ENCODE measurements at regions not wholly inside any gene's neighbourhood (a gene's known extent, or its start where the extent isn't known, plus 50 kb on each side); places are given as distances from the start of the nearest gene placed in this dataset.
"Not testable (repeated sequence)": the region's sequence is repeated elsewhere in the genome, so short reads cannot be mapped to it uniquely, and the experiment has no call there.

GRCh38 chr4:128444544-128445302, 157.1 kb upstream of the PGRMC2 start:
- H3K27ac ChIP-seq (replicated peaks): no peak overlapping the region
- no peak for TF ChIP-seq CTCF (IDR thresholded peaks at IDR 0.05; ENCODE audit: insufficient read depth, low read length)
- TF ChIP-seq, protein P1, sequence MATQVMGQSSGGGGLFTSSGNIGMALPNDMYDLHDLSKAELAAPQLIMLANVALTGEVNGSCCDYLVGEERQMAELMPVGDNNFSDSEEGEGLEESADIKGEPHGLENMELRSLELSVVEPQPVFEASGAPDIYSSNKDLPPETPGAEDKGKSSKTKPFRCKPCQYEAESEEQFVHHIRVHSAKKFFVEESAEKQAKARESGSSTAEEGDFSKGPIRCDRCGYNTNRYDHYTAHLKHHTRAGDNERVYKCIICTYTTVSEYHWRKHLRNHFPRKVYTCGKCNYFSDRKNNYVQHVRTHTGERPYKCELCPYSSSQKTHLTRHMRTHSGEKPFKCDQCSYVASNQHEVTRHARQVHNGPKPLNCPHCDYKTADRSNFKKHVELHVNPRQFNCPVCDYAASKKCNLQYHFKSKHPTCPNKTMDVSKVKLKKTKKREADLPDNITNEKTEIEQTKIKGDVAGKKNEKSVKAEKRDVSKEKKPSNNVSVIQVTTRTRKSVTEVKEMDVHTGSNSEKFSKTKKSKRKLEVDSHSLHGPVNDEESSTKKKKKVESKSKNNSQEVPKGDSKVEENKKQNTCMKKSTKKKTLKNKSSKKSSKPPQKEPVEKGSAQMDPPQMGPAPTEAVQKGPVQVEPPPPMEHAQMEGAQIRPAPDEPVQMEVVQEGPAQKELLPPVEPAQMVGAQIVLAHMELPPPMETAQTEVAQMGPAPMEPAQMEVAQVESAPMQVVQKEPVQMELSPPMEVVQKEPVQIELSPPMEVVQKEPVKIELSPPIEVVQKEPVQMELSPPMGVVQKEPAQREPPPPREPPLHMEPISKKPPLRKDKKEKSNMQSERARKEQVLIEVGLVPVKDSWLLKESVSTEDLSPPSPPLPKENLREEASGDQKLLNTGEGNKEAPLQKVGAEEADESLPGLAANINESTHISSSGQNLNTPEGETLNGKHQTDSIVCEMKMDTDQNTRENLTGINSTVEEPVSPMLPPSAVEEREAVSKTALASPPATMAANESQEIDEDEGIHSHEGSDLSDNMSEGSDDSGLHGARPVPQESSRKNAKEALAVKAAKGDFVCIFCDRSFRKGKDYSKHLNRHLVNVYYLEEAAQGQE (IDR thresholded peaks at IDR 0.05; ENCODE audit: insufficient replicate concordance, low read depth): no peak
- no peak for TF ChIP-seq POLR2AphosphoS5 (IDR thresholded peaks at IDR 0.05; ENCODE audit: low read depth)
- no peak for TF ChIP-seq SPI1 (IDR thresholded peaks at IDR 0.05; ENCODE audit: borderline replicate concordance, low read depth)
- TF ChIP-seq GABPA (IDR thresholded peaks at IDR 0.05; ENCODE audit: low read depth): no peak
- DNase-seq (ENCODE audit: low read depth in 1 of 2, low spot score in 1 of 2): no peak
- H3K4me3 ChIP-seq (replicated peaks; ENCODE audit: insufficient read depth, low read length): no peak overlapping the region
- H3K27me3 ChIP-seq (ENCODE audit: insufficient read depth, poor library complexity, severe bottlenecking): no peaks in the 10 kb centered on the region

DNA sequence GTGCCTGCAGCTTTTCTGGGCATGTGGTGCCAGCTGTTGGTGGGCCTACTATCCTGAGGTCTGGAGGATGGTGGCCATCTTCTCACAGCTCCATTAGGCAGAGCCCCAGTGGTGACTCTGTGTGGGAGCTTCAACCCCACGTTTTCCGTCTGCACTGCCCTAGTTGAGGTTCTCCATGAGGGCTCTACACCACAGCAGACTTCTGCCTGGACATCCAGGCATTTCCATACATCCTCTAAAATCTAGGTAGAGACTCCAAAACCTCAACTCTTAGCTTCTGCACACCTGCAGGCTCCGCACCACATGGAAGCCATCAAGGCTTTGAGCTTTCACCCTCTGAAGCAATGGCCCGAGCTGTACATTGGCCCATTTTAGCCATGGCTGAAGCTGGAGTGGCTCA, 153.3 kb upstream of the PGRMC2 start:
- TF ChIP-seq SPI1 (IDR thresholded peaks at IDR 0.05; ENCODE audit: borderline replicate concordance, low read depth): no peak
- no peaks in the 10 kb centered on the region for H3K27me3 ChIP-seq (ENCODE audit: insufficient read depth, poor library complexity, severe bottlenecking)
- DNase-seq (ENCODE audit: low read depth in 1 of 2, low spot score in 1 of 2): no peak
- H3K4me3 ChIP-seq (replicated peaks; ENCODE audit: insufficient read depth, low read length): no peak overlapping the region
- H3K27ac ChIP-seq (replicated peaks): no peak overlapping the region

- not testable (repeated sequence) for H3K4me3 ChIP-seq (replicated peaks; ENCODE audit: insufficient read depth, low read length); DNase-seq (ENCODE audit: low read depth in 1 of 2, low spot score in 1 of 2); H3K27me3 ChIP-seq (ENCODE audit: insufficient read depth, poor library complexity, severe bottlenecking); H3K27ac ChIP-seq (replicated peaks)
Measured at GRCh38 chr4:128437023-128437422, 149.4 kb upstream of the PGRMC2 start.

DNA sequence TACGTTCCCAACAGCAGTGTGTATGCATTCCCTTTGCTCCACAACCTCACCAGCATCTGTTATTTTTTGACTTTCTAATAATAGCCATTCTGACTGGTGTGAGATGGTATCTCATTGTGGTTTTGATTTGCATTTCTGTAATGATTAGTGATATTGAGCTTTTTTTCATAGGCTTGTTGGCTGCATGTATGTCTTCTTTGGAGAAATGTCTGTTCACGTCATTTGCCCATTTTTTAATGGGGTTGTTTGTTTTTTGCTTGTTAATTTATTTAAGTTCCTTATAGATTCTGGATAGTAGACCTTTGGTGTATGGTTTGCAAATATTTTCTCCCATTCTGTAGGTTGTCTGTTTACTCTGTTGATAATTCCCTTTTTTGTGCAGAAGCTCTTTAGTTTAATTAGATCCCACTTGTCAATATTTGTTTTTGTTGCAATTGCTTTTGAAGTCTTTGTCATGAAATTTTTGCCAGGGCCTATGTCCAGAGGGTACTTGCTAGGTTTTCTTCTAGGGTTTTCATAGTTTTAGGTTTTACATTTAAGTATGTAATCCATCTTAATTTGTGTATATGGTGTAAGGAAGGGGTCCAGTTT, 141.5 kb upstream of the PGRMC2 start:
- H3K27me3 ChIP-seq (ENCODE audit: insufficient read depth, poor library complexity, severe bottlenecking); DNase-seq (ENCODE audit: low read depth in 1 of 2, low spot score in 1 of 2); H3K4me3 ChIP-seq (replicated peaks; ENCODE audit: insufficient read depth, low read length); H3K27ac ChIP-seq (replicated peaks): not testable (repeated sequence)

DNA sequence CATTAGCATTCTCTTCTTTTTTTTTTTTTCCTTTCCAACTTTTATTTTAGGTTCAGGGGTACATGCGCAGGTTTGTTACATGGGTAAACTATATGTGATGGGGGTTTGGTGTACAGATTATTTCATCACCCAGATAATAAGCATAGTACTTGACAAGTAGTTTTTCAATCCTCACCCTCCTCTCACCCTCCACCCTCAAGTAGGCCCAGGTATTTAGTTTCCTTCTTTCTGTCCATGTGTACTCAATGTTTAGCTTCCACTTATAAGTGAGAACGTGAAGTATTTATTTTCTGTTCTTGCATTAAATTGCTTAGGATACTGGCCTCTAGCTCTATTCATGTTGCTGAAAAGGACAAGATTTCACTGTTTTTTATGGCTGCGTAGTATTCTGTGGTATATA, 140.8 kb upstream of the PGRMC2 start:
- no peak overlapping the region for H3K27ac ChIP-seq (replicated peaks)
- TF ChIP-seq POLR2AphosphoS5 (IDR thresholded peaks at IDR 0.05; ENCODE audit: low read depth): no peak
- no peaks in the 10 kb centered on the region for H3K27me3 ChIP-seq (ENCODE audit: insufficient read depth, poor library complexity, severe bottlenecking)
- H3K4me3 ChIP-seq (replicated peaks; ENCODE audit: insufficient read depth, low read length): no peak overlapping the region
- DNase-seq (ENCODE audit: low read depth in 1 of 2, low spot score in 1 of 2): no peak

DNA sequence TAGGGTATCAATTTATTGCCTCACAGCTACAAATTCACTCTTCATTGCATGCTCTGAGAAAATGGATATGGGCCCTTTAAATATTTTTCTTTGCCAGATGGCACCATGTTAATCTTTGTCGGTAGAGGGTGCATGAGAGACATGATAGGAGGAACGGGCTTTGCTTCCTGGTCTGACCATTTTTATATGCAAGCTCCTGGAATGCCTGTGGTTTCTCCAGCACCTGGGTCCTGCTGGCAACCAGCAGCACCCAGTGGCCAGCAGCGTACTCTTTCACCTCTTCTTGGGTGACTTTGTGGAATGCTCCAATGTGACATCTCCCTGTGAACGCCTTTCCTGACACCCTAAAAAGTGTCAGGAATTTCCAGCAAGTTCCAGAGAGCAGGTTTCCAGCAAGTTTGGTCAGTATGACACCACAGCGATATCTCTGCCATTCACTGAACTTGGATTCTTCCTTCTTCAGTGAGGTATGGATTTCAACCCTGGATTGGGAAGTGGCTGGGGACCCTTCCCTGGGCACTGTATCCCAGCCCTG, 140.3 kb upstream of the PGRMC2 start:
- Histone ChIP-seq H3K27me3 (ENCODE audit: insufficient read depth, poor library complexity, severe bottlenecking) (no peaks in the 10 kb centered on the region), H3K4me3 (replicated peaks; ENCODE audit: insufficient read depth, low read length) (no peak overlapping the region), H3K27ac (replicated peaks) (no peak overlapping the region)
- TF ChIP-seq, protein P1 (IDR thresholded peaks at IDR 0.05; ENCODE audit: insufficient replicate concordance, low read depth): no peak
- TF ChIP-seq GABPA (IDR thresholded peaks at IDR 0.05; ENCODE audit: low read depth): no peak
- peak; percentile 11 to 14 for DNase-seq (ENCODE audit: low read depth in 1 of 2, low spot score in 1 of 2)
